IPS-15b (cell line): ENCODE measurements at regions not wholly inside any gene's neighbourhood (a gene's known extent, or its start where the extent isn't known, plus 50 kb on each side); places are given as distances from the start of the nearest gene placed in this dataset.

ENCODE experiments used
- H3K27me3 ChIP-seq: one replicate; pipeline ENCODE4 v1.6.1; 2013; ENCODE audit warnings: low read length; ENCODE audit not compliant: control insufficient read depth, insufficient read depth
- H3K36me3 ChIP-seq: one replicate; pipeline ENCODE4 v1.6.1; 2013; ENCODE audit warnings: low read length; ENCODE audit not compliant: control insufficient read depth, insufficient read depth
- H3K4me1 ChIP-seq: one replicate; pipeline ENCODE4 v1.6.1; 2013; ENCODE audit warnings: mild to moderate bottlenecking, low read length; ENCODE audit not compliant: control insufficient read depth, insufficient read depth
- H3K4me3 ChIP-seq: one replicate; pipeline ENCODE4 v1.5.1; 2013; ENCODE audit warnings: low read depth, low read length
- H3K9ac ChIP-seq: one replicate; pipeline ENCODE4 v1.6.1; 2013; ENCODE audit warnings: low read depth, mild to moderate bottlenecking, low read length
- H3K9me3 ChIP-seq: one replicate; pipeline ENCODE4 v1.6.1; 2013; ENCODE audit warnings: mild to moderate bottlenecking, low read length; ENCODE audit not compliant: control insufficient read depth, insufficient read depth

GRCh38 chr5:155303120-155303519 is 289.6 kb downstream of the KIF4B start:
- H3K4me3 ChIP-seq = no peak overlapping the region

GRCh38 chr5:155307229-155307628 is 293.7 kb downstream of the KIF4B start:
- Histone ChIP-seq H3K9ac (no peak overlapping the region), H3K4me3 (no peak overlapping the region), H3K27me3 (no peaks in the 10 kb centered on the region), H3K4me1 (no peaks in the 10 kb centered on the region), H3K36me3 (no peaks in the 10 kb centered on the region), H3K9me3 (no peaks in the 10 kb centered on the region)

More at GRCh38 chr5:155303120-155303519, 289.6 kb downstream of the KIF4B start:
- Histone ChIP-seq H3K4me1 (no peaks in the 10 kb centered on the region), H3K36me3 (no peaks in the 10 kb centered on the region), H3K9me3 (no peaks in the 10 kb centered on the region), H3K9ac (no peak overlapping the region), H3K27me3 (no peaks in the 10 kb centered on the region)

- no peak overlapping the region for H3K4me3 ChIP-seq
- H3K36me3 ChIP-seq = no peaks in the 10 kb centered on the region
- no peaks in the 10 kb centered on the region for H3K9me3 ChIP-seq
- no peaks in the 10 kb centered on the region for H3K27me3 ChIP-seq
- no peak overlapping the region for H3K9ac ChIP-seq
- H3K4me1 ChIP-seq = no peaks in the 10 kb centered on the region
These were observed 294.7 kb downstream of the KIF4B start for GRCh38 chr5:155308289-155308688.

- H3K9ac ChIP-seq = no peak overlapping the region
- H3K36me3 ChIP-seq = no peaks in the 10 kb centered on the region
- no peaks in the 10 kb centered on the region for H3K9me3 ChIP-seq
- H3K4me1 ChIP-seq = no peaks in the 10 kb centered on the region
- H3K27me3 ChIP-seq = no peaks in the 10 kb centered on the region
- no peak overlapping the region for H3K4me3 ChIP-seq
These were observed 295.6 kb downstream of the KIF4B start for GRCh38 chr5:155309021-155309746.

GRCh38 chr5:155311721-155312120 is 298.2 kb downstream of the KIF4B start:
- no peak overlapping the region for H3K4me3 ChIP-seq
- H3K4me1 ChIP-seq = no peaks in the 10 kb centered on the region
- H3K27me3 ChIP-seq = no peaks in the 10 kb centered on the region
- H3K36me3 ChIP-seq = no peaks in the 10 kb centered on the region
- H3K9ac ChIP-seq = no peak overlapping the region
- H3K9me3 ChIP-seq = no peaks in the 10 kb centered on the region

GRCh38 chr5:155313518-155313917 is 300.0 kb downstream of the KIF4B start:
- no peaks in the 10 kb centered on the region for H3K9me3 ChIP-seq
- no peaks in the 10 kb centered on the region for H3K4me1 ChIP-seq
- H3K9ac ChIP-seq = no peak overlapping the region
- H3K27me3 ChIP-seq = no peaks in the 10 kb centered on the region
- no peak overlapping the region for H3K4me3 ChIP-seq
- H3K36me3 ChIP-seq = no peaks in the 10 kb centered on the region

GRCh38 chr5:155316070-155316714 is 302.6 kb downstream of the KIF4B start:
- H3K4me3 ChIP-seq = no peak overlapping the region
- no peaks in the 10 kb centered on the region for H3K4me1 ChIP-seq
- H3K9ac ChIP-seq = no peak overlapping the region
- H3K9me3 ChIP-seq = no peaks in the 10 kb centered on the region
- H3K27me3 ChIP-seq = no peaks in the 10 kb centered on the region
- H3K36me3 ChIP-seq = no peaks in the 10 kb centered on the region

GRCh38 chr5:155332618-155333017 is 319.1 kb downstream of the KIF4B start:
- Histone ChIP-seq H3K9me3 (no peaks in the 10 kb centered on the region), H3K4me1 (no peaks in the 10 kb centered on the region), H3K9ac (no peak overlapping the region), H3K27me3 (no peaks in the 10 kb centered on the region), H3K4me3 (no peak overlapping the region), H3K36me3 (no peaks in the 10 kb centered on the region)

- no peaks in the 10 kb centered on the region for H3K27me3 ChIP-seq
- no peaks in the 10 kb centered on the region for H3K4me1 ChIP-seq
- H3K4me3 ChIP-seq = no peak overlapping the region
- H3K36me3 ChIP-seq = no peaks in the 10 kb centered on the region
- no peak overlapping the region for H3K9ac ChIP-seq
- H3K9me3 ChIP-seq = no peaks in the 10 kb centered on the region
These were observed 329.4 kb downstream of the KIF4B start for GRCh38 chr5:155342956-155343355.

GRCh38 chr5:155343468-155343867 is 329.9 kb downstream of the KIF4B start:
- Histone ChIP-seq H3K4me3 (no peak overlapping the region), H3K27me3 (no peaks in the 10 kb centered on the region), H3K4me1 (no peaks in the 10 kb centered on the region), H3K9ac (no peak overlapping the region), H3K9me3 (no peaks in the 10 kb centered on the region), H3K36me3 (no peaks in the 10 kb centered on the region)

GRCh38 chr5:155353231-155353630 is 339.7 kb downstream of the KIF4B start:
- Histone ChIP-seq H3K9ac (no peak overlapping the region), H3K27me3 (no peaks in the 10 kb centered on the region), H3K4me3 (no peak overlapping the region), H3K4me1 (no peaks in the 10 kb centered on the region), H3K36me3 (no peaks in the 10 kb centered on the region), H3K9me3 (no peaks in the 10 kb centered on the region)

GRCh38 chr5:155366096-155366495 is 352.5 kb downstream of the KIF4B start:
- Histone ChIP-seq H3K36me3 (no peaks in the 10 kb centered on the region), H3K4me3 (no peak overlapping the region), H3K27me3 (no peaks in the 10 kb centered on the region), H3K9ac (no peak overlapping the region), H3K9me3 (no peaks in the 10 kb centered on the region), H3K4me1 (no peaks in the 10 kb centered on the region)
